NCI-H226 (cell line): ENCODE measurements at regions not wholly inside any gene's neighbourhood (a gene's known extent, or its start where the extent isn't known, plus 50 kb on each side); places are given as distances from the start of the nearest gene placed in this dataset.

Experiments
- DNase-seq: peaks from one replicate; pipeline ENCODE4 v3.0.0-alpha.2; 2015

DNA sequence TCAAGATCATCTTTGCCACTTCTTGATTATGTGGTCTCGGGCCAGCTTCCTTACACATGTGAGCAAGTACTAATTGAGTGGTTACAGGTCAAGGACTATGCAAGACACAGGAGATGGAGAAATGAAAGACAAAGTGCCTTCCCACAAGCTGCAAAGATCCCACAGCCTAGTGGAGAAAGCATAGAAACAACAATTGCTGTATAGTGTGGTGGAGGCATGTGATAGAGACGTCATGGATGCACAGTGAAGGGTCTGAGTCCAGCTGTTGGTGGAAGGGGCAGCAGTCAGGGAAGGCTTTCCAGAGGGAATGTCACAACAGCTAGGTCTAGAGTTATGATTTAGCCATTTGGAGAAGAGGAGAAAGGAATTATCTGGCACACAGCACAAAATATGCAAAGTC, 210.6 kb downstream of the KDR start:
- DNase-seq = no peak

DNA sequence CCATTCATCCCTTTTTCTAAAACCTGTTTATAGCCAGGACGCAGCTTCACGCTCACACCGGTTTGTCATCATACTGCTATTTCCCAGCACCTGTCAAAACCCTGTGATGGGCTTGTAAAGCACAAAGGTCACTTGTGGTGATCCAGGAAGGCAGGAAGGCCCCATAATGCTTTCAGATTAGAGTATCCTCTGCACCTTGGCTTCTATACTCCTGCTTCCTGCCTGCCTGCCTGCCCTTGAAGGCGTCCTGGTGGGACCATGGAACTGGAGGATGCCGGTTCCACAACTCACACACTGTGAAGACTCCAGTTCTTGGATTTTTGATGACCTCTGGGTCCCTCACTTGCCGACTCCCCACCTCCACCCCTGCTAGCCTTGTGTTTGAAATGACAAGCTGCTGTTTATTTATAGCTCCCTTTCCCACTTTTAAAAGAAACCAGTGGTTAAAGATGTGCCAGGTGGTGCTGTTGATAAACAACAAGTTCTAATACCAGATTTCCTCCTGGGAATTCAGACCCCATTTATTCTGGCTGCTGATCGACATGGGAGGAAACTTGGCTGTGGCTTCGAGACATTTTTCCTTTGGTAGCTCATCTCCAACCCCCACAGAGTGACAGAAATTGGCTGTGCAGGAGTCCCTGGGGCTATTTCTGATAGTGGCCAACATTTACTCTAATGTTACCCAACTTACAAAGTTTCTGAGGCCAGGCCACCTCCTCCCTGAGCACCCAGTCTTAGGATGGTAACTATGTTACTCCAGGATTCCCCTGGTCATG, 211.5 kb downstream of the KDR start:
- DNase-seq = no peak

DNA sequence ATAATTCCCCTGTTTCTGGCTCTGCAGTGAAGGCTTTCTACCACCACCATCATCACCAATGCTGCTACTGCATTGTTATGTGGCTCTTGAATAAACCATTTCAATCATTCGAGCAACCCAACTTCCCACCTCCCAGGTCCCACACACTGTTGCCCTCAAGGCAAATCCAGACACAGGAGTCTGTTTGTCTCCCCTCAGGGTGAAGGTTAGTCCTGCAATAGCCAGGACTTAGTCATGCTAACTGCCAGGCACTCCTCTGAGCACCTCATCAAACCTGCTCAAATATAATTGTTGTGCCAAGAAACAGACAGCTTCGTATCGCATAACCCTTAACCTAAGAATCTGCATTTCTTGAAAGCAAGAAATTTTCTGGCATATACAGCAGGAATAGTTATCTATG, 213.2 kb downstream of the KDR start:
- DNase-seq = no peak

DNA sequence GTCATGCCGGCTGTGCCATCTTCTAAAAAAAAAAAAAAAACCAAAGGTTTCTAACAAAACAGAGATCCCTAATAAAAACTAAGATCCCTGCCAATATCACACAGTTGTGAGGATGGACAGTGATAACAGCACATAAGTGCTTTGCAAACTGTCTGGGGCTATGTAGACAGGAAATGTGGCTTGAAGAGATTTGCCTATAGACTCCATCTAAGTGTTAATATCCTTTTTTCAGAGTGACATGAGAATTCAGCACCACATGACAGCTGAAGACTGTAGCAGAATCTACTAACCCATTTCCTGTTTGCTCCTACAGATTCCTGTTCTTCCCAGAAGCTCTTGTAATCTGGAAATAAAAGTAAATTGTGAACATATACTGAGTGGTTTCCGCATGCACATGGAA, 215.4 kb downstream of the KDR start:
- DNase-seq = no peak

DNA sequence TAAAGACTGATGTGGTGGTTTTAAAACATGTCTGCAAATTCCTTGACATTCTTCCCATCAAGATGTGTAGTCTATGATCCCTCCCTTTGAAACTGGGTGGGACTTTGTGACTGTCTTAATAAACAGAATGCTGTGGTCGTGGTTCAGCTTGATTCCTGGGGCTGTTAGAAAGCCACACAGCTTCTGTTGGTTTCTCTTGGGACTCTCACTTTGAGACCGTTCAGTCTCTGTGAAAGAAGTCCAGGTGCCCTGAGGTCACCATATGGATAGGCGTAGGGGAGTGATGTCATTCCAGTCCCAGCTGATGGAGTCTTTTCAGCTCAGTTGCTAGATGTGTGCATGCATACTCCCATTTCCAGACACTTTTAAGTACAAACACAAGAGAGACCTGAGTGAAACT, 216.6 kb downstream of the KDR start:
- DNase-seq = no peak

DNA sequence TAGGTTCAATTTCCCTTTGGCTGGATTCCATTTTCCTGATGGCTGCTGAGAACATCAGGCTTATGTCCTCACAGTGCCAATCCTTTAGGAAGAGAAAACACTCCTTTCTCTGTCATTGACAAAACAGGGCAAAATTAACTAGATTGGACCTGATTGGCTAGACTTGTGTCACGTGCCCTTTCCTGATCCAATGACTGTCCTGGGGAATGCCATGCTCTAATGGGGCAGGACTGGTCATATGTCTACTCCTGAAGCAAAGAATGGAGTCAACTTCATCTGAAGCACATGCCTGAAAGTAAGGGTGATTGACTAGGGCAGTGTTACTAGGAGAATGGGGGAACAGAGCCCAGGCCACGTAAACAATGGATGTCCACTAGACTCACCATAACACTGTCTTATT, 220.4 kb downstream of the KDR start:
- DNase-seq = no peak

DNA sequence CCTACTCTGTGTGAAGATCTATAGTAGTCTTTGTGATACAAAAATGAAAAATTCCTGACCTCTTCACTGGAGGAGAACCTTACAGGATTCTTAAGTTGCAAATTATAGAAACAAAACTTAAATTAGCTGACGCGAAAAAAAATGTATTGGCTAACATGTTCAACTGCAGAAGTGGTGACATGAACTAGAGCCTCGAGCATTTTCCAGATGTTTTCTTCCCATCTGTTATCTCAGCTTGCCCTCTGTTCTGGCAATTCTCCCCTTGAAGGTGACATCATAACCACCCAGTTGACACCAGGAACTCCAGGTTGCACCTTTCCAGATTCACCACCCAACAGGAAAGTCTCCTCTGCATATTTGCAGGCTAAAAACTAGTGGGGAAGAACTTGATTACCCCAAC, 222.4 kb downstream of the KDR start:
- DNase-seq = no peak

DNA sequence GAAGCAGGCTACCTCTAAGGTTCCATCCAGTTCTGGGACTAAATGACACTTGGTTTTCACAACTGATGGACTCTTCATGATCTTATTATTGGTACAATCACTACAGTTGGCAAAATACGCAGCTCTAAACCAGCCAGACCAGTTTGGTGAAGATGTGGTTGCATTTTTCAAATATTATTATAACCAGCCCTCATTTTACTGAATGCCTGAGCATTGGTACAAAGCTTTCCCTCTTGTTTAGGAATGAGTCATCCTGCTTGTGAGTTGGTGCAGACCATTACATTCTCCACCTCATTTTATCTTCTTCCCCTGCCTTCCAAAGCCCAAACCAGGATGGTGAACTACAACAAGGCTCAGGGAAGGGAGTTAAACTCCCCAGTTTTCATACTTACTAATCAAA, 223.1 kb downstream of the KDR start:
- DNase-seq = peak; percentile 1

DNA sequence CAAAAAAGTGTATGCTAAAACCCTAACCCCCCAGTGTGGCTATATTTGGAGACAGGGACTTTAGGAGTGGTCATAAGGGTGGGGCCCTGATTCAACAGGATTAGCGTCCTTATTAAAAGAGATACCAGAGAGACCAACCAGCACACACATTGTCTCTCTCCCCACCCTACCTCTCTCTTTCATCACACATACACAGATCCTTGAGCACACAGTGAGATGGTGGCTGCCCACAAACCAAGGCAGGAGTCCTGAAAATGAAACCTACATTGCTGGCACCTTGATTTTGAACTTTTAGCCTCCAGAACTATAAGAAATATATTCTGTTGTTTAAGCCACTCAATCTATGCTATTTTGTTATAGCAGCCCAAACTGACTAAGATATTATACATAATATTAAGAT, 224.2 kb downstream of the KDR start:
- DNase-seq = no peak

DNA sequence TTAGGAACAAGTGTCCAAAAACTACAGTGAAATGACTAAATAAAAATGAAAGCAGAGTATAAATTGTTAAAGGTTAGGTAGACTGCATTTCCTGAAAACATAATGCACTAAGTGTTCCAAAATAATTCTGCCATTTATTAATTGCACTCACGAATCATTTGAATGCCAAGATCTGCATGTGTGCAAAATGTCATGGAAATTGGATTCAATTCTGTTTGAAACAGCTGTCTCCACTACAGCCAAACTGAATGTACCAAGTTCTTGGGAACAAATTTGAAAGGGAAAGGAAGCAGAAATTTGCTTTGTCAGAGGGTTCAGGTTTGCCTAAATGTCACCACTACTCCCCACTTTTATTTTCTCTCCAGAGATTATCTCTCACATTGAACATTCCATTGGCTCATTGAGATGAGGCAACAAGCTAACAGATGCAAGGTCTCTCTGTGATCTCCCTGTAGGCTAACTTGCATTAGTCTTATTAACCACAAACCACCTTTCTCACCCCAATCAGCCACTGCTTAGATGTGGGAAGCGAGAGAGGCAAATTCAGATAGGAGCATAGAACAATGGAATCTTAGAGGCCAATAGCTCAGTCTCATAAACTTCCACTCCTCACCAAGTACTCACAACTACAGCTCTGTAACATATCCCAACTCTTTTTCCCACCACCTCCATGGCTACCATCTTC, 226.6 kb downstream of the KDR start:
- DNase-seq = peak; percentile 23

DNA sequence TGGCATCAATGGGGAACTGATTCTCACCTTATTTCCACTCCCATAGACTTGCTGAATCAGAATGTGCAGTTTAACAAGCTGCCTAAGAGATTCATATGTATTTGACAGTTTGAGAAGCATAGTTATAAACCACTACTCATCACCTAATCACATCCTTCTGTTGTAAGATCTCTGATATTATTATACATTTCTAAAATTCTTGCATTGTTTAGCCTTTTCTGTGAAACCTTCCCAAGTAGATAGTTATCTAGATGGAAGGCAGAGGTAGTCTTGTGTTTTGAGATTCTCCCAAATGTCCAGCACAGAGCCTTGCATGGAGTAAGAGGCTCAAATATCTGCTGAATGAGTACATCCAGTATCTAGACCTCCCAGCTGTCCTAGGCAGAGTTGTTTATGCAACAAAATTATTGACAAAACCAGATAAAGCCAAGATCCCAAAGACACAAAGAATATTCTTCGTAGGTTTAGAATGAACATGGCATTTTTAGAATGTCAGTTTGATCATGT, 227.3 kb downstream of the KDR start:
- peak; percentile 8 for DNase-seq

DNA sequence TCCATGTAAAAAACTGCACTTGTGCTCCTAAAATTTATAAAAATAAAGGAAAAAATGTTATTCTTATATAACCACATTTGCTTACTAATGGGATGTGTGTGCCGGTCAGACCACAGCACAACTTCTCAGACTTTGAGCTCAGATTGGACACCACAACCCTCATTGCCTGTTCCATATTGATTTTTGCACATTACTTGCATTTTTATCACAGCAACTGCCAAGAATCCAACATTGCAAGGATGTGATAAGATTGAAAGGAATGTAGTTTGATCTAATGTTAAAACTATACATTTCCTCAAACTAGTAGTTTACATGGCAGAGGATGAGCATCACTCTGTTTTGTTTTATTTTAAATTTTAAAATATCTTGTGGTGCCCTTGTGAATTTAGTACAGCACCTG, 227.8 kb downstream of the KDR start:
- no peak for DNase-seq

DNA sequence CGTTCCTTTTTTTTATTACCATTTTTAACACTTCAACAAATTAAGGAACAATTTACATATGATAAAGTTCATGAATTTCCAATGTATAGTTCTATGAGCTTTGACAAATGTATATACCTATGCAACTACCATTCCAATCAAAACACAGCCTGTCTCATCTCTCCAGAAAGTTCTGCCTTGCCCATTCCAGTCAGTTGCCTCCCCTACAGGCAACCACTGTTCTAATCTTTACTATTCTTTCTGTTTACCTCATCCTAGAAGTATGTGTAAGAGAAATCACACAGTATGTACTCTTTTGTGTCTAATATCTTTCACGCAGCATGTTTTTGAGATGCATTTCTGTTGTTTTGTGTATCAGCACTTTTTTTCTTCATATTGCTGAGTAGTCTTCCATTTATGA, 224.9 kb downstream of the KIT start:
- DNase-seq = peak; percentile 8

DNA sequence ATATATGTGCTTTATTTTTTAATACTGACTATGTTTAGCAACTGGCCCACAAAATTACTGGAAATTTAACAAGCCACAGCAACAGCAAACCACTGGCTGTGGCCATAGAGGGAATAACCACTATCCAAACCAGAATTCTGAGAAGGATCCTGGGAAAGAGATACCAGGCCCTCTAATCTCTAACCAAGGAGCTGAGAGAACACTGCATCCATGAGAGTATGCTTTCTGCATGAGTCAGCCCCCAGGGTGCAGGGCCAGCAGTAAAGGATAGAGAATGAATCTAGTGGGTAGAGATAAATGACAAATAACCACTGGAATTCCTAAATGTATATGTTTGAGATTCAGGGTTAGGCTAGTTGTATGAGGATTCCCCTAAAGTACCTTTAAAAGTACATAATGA, 221.8 kb downstream of the KIT start:
- peak; percentile 81 for DNase-seq

DNA sequence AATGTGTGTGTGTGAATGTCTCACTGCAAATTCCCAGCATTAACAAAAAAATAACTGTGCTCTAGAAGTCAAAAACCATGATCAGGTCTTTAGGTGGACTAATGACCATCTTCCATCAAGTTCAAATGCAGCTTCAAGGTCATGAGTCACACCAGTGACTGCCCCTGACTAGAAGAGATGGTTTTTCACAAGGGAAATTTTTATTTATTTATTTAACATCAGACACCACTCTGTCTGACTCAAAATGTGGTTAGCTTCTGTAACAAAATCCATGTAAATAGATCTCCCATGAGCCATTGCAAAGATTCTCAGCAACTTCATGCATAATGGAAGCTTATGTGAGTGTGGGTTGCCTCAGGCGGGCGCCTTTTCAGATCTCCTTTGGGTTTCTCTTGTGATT, 219.2 kb downstream of the KIT start:
- no peak for DNase-seq

DNA sequence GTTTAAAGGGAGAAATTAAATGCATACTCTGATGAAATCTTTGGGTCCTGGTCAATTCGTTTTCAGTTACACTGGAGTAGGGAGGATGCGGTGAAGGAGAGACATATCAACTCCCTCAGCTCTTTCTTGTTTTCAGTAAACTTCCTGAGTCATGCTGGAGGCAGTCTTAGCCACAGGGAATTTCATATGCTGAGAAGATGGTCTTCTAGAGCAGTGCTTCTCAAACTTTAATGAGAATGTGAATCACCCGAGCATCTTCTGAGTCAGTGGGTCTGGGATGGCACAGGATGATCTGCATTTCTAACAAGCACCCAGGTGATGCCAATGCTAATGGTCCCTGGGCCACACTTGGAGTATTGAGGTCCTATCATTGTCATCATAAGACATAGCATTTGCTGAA, 214.5 kb downstream of the KIT start:
- DNase-seq = peak; percentile 12

DNA sequence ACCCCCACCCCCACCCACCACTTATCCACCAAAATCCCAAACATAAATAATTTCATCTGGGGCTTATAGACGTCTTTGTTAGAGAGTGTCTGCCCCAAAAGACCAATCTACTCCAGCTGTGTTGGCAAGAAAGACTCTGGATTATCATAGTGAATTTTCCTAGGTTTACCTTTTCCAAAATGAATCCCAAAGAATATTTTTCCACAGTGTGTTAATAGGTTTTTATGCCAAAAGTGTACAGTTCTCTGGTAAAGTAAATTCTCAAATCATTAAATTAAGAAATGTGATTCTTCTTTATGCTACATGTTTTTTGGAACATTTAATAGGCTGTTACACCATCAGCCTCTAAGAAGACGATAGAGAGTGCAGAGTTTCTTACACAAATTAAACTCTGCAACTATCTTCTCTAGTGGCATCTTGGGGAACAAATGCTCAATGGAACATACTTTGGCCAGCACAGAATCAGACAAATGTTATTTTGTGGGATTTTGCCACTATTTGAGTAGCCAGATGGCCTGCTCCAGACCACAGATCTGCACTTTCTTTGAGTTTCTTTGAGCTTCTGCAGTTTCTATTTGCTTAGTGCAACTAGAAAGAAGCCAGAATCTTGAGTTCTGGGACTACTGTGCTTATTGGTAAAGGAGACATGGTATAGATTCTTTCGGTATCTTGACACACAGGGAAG, 206.0 kb downstream of the KIT start:
- no peak for DNase-seq

DNA sequence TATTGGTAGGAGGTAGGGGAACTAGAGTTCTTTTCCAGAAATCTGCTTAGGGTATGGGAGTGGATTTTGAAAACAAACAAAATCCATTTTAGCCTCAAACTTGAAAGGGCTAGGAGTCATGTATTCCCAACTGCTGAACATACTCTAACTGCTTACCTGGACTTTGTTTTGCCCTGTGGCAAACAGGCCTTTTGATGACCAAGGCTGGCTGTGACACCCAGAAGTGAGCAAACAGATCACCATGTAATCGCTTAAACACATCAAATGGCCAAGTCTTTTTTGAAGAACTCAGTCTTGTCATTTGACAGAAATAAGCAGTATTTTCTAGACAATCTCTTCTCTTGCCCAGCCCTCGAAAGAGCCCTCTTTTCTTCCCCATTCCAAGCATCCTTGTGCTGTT, 203.4 kb downstream of the KIT start:
- no peak for DNase-seq

DNA sequence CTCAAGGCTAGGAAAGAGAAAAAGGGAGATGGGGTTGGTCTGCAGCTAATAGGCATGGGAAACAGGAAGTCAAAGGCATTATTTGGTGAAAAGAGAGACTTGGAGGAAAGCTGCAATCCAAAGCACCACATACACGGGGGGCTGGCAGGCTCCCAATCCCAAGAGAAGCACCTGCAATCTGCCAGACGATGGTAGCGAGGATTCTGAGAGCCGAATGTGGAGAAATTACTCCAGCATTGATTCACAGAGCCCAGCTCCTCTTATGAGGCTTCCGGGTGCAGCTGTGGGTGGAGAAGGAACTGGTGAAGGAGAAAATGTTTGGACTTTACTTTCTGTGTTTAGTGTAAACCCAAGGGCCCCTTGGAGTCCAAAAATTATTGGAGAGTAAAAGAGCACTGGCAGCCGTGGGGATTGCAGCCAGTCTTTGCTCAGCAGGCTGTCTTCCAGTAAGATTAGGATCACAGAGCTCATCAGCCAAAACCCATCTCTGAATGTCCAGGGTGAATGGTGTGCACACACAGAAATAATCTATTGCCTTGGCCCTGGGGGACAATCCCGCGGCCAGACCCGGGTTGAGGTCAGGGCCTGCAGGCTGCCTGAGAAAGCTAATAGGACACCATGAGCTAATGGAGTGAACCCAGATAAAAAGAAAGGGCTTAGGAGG, 197.6 kb downstream of the KIT start:
- DNase-seq = no peak

DNA sequence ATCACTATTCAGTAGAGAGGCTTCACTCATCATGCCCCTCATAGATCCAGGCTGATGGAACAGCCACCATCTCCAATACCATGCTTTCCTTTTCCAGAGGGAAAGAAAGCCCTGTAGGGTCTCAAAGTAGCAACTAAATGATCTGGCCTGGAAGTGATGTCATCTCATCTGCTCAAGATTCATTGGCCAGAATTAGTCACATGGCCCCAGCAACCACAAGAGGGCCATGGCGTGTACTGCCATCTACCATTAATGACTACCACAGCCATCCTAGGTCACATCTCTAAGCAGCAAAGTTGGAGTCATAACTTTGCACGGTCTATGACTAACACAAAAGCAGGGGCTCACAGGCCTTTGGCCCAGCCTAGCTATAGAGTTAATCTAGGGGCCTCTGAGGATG, 194.8 kb downstream of the KIT start:
- no peak for DNase-seq

DNA sequence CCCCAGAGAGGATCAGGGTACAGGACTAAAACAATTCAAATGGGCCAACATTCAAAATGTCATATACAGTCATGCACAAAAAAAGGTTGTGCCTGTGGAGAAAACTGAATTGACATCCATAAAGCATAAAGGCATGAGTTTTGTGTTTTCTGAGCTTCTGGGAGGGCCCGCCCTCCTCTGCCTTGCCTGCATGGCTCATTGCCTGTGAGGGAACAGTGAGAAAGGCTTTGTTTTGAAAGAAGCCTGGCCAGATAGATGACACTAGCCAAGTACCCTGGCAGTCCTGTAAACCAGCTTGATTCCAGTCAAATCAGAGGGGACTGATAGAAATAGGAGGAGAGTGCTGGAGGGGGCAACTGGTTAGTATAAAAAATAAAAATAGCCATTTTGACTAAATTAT, 194.3 kb downstream of the KIT start:
- DNase-seq = no peak

DNA sequence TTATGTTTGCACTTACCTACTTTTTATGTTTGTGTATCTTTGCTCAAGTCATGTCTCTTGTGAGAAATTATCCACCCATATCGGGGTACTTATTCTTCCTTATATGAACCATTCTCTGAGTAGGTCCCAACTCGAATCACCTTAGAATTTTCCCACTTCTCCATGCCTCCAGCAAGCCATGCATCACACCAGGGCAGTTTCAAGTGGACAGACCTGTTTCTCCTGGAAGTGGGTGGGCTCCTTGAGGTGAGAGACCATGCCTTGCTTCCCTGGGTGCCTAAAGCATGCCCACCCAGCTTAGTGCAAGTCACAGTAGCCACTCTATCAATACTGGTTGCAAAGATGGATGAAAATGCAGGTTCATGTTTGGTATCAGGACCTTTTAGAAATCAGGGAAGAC, 187.2 kb downstream of the KIT start:
- DNase-seq = no peak

DNA sequence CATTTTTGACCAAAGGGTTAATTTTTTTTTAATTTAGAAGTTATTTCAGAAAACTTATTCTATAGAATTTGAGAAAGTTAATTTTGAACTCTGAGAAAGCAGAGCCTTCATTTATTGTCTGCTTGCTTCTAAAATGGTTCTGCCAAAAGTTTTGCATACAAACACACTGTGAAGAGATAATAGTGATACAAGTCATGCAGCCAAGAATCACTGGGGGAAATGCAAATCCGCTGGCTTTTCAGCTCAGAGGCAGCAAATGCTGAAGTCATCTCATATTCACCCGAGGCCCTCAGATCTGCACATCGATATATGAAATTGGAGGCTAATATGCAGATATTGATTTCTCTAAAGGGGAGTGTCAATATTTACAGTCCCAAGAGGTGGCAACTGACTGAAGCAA, 186.2 kb downstream of the KIT start:
- DNase-seq = no peak

DNA sequence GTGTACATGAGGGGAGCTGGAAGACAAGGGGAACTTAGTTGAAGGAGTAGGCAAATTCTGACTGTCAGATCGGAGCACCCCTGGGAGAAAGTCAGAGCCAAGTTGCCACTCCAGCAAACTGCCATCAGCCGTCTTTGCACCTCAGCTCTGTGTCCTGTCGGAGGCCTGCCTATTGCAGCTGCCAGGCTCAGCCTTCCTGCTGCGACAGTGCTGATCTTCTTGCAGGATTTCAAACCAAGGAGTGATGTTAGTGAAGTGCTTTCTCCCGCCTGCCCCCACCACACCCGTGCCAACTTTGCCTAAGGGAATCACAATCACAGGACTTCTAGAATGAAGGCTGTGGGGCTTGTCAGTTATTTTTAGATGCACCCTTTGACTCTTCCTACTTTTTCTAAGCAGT, 185.3 kb downstream of the KIT start:
- DNase-seq = no peak
